ENCODE measurements at regions not wholly inside any gene's neighbourhood (a gene's known extent, or its start where the extent isn't known, plus 50 kb on each side); places are given as distances from the start of the nearest gene placed in this dataset.

- no peak overlapping the region for H3K4me3 ChIP-seq (replicated peaks in 1 of 3; ENCODE audit: low read depth in 2 of 3, low read length in 3 of 3)
- intact Hi-C loops (cut with micrococcal nuclease), result no loop called here
- H3K4me2 ChIP-seq (replicated peaks; ENCODE audit: extremely low read depth, low read length, poor library complexity, severe bottlenecking), result no peak overlapping the region
- Mint-ChIP-seq H3K4me3 (no peak overlapping the region), H3K27me3 (ENCODE audit: low read depth in 3 of 3) (peaks cover 3 to 8% (median 5%) of the 10 kb centered on the region in 3 donors), H3K9me3 (peaks cover 0 to 5% (median 1%) of the 10 kb centered on the region in 7 donors), H3K36me3 (no peaks in the 10 kb centered on the region), H3K27ac (peak overlapping the region in 1 of 7 donors; percentile 23), H3K4me1 (no peaks in the 10 kb centered on the region)
- TF ChIP-seq CTCF (IDR thresholded peaks at IDR 0.05), result no peak
- H3K36me3 ChIP-seq (replicated peaks in 1 of 2; ENCODE audit: control insufficient read depth in 1 of 2, insufficient read depth in 2 of 2, low read length in 2 of 2), result no peaks in the 10 kb centered on the region
- H3K9ac ChIP-seq (ENCODE audit: insufficient read depth, low read length, poor library complexity, severe bottlenecking), result no peak overlapping the region
- no peaks in the 10 kb centered on the region for H3K79me2 ChIP-seq (ENCODE audit: insufficient read depth, low read length)
- DNase-seq, result no peak
- H3K9me3 ChIP-seq (replicated peaks in 1 of 2; ENCODE audit: control insufficient read depth in 1 of 2, insufficient read depth in 1 of 2, low read length in 2 of 2), result peaks cover 0 to 3% of the 10 kb centered on the region in 2 donors
- no peaks in the 10 kb centered on the region for H4K20me1 ChIP-seq (ENCODE audit: insufficient read depth, low read length)
- H2AFZ ChIP-seq (ENCODE audit: insufficient read depth, low read depth, low read length, poor library complexity, severe bottlenecking), result no peak overlapping the region
- no peak overlapping the region for H3K27ac ChIP-seq (ENCODE audit: low read depth in 1 of 2, low read length in 2 of 2)
- 96% methylated on average over 3 of the region's 6 CpGs for WGBS (ENCODE audit: insufficient coverage)
- H3K4me1 ChIP-seq (ENCODE audit: control insufficient read depth in 1 of 2, insufficient read depth in 2 of 2, low read length in 2 of 2), result no peaks in the 10 kb centered on the region
- no peaks in the 10 kb centered on the region for H3K27me3 ChIP-seq (ENCODE audit: control insufficient read depth in 2 of 2, insufficient read depth in 2 of 2, low read length in 2 of 2)
Observed at GRCh38 chr18:47461406-47461948, 210.0 kb upstream of the SKOR2 start.

GRCh38 chr18:47458483-47458882, 207.0 kb upstream of the SKOR2 start:
- no peaks in the 10 kb centered on the region for H3K4me1 Mint-ChIP-seq
- Histone ChIP-seq H3K36me3 (replicated peaks in 1 of 2; ENCODE audit: control insufficient read depth in 1 of 2, insufficient read depth in 2 of 2, low read length in 2 of 2) (no peaks in the 10 kb centered on the region), H3K27me3 (ENCODE audit: control insufficient read depth in 2 of 2, insufficient read depth in 2 of 2, low read length in 2 of 2) (no peaks in the 10 kb centered on the region), H3K4me1 (ENCODE audit: control insufficient read depth in 1 of 2, insufficient read depth in 2 of 2, low read length in 2 of 2) (no peaks in the 10 kb centered on the region), H3K9me3 (replicated peaks in 1 of 2; ENCODE audit: control insufficient read depth in 1 of 2, insufficient read depth in 1 of 2, low read length in 2 of 2) (no peaks in the 10 kb centered on the region), H3K79me2 (ENCODE audit: insufficient read depth, low read length) (no peaks in the 10 kb centered on the region), H3K27ac (ENCODE audit: low read depth in 1 of 2, low read length in 2 of 2) (no peak overlapping the region), H4K20me1 (ENCODE audit: insufficient read depth, low read length) (no peaks in the 10 kb centered on the region), H3K9ac (ENCODE audit: insufficient read depth, low read length, poor library complexity, severe bottlenecking) (no peak overlapping the region), H3K4me3 (replicated peaks in 1 of 3; ENCODE audit: low read depth in 2 of 3, low read length in 3 of 3) (no peak overlapping the region), H3K4me2 (replicated peaks; ENCODE audit: extremely low read depth, low read length, poor library complexity, severe bottlenecking) (no peak overlapping the region), H2AFZ (ENCODE audit: insufficient read depth, low read depth, low read length, poor library complexity, severe bottlenecking) (no peak overlapping the region)
- intact Hi-C loops (cut with micrococcal nuclease), result no loop called here
- H3K9me3 Mint-ChIP-seq, result peaks cover 0 to 2% (median 0%) of the 10 kb centered on the region in 7 donors
- H3K27ac Mint-ChIP-seq, result no peak overlapping the region
- no peak overlapping the region for H3K4me3 Mint-ChIP-seq
- H3K27me3 Mint-ChIP-seq (ENCODE audit: low read depth in 3 of 3), result peaks cover 3 to 5% (median 5%) of the 10 kb centered on the region in 3 donors
- no peak for DNase-seq
- TF ChIP-seq CTCF (IDR thresholded peaks at IDR 0.05), result no peak
- no peaks in the 10 kb centered on the region for H3K36me3 Mint-ChIP-seq
